HepG2 (cell line): ENCODE measurements at regions not wholly inside any gene's neighbourhood (a gene's known extent, or its start where the extent isn't known, plus 50 kb on each side); places are given as distances from the start of the nearest gene placed in this dataset.

Experiments used
- BRCA1 ChIP-seq: sonication (generic); formaldehyde crosslinking; IDR thresholded peaks from 2 replicates; pipeline ENCODE4 v1.4.0; 2020; ENCODE audit warnings: missing genetic modification reagents
- CENPT ChIP-seq: sonication (generic); formaldehyde crosslinking; IDR thresholded peaks from 2 replicates; pipeline ENCODE4 v1.8.0; 2022; ENCODE audit warnings: low read depth, mild to moderate bottlenecking, moderate library complexity, missing genetic modification reagents
- NFE2 ChIP-seq: sonication (generic); formaldehyde crosslinking; IDR thresholded peaks from 2 replicates; pipeline ENCODE4 v1.4.0; 2020; ENCODE audit warnings: missing genetic modification reagents
- PCBP1 ChIP-seq: fragments of 200-400 bp; formaldehyde crosslinking; IDR thresholded peaks from 2 replicates; pipeline ENCODE4 v1.6.1; 2017; ENCODE audit warnings: mild to moderate bottlenecking, low read depth, low read length, borderline replicate concordance
- SOX5 ChIP-seq: IDR thresholded peaks from 2 replicates; pipeline ENCODE4 v1.6.1; 2016; ENCODE audit warnings: borderline replicate concordance
- SRSF1 ChIP-seq: fragments of 200-400 bp; formaldehyde crosslinking; optimal IDR thresholded peaks from 2 replicates; pipeline ENCODE3; 2017; ENCODE audit warnings: mild to moderate bottlenecking, low read depth, low read length, moderate library complexity
- TIGD3 ChIP-seq: sonication (generic); formaldehyde crosslinking; IDR thresholded peaks from 2 replicates; pipeline ENCODE4 v1.5.1; 2020; ENCODE audit warnings: mild to moderate bottlenecking, missing genetic modification reagents, borderline replicate concordance
- ZBTB46 ChIP-seq: sonication (generic); formaldehyde crosslinking; IDR thresholded peaks from 2 replicates; pipeline ENCODE4 v1.4.0; 2020; ENCODE audit warnings: mild to moderate bottlenecking, missing genetic modification reagents, borderline replicate concordance
- ZMAT5 ChIP-seq: sonication (generic); formaldehyde crosslinking; IDR thresholded peaks from 2 replicates; pipeline ENCODE4 v1.5.0; 2020; ENCODE audit warnings: mild to moderate bottlenecking, low read depth, missing genetic modification reagents, borderline replicate concordance
- ZNF143 ChIP-seq: sonication (generic); formaldehyde crosslinking; IDR thresholded peaks from 2 replicates; pipeline ENCODE4 v1.4.0; 2020; ENCODE audit warnings: missing genetic modification reagents
- ZNF503 ChIP-seq: sonication (generic); formaldehyde crosslinking; IDR thresholded peaks from 2 replicates; pipeline ENCODE4 v1.4.0; 2020; ENCODE audit warnings: missing genetic modification reagents
- ZNF670 ChIP-seq: sonication (generic); formaldehyde crosslinking; IDR thresholded peaks from 2 replicates; pipeline ENCODE4 v1.8.0; 2022; ENCODE audit warnings: mild to moderate bottlenecking, missing genetic modification reagents, borderline replicate concordance

- TF ChIP-seq TIGD3 (CRISPR knock-in tag): no peak
- TF ChIP-seq SRSF1: no peak
- TF ChIP-seq ZNF670 (CRISPR knock-in tag): no peak
- no peak for TF ChIP-seq SOX5 (CRISPR knock-in tag)
- no peak for TF ChIP-seq NFE2
- TF ChIP-seq ZNF503 (CRISPR knock-in tag): no peak
- no peak for TF ChIP-seq BRCA1 (CRISPR knock-in tag)
- no peak for TF ChIP-seq CENPT
- no peak for TF ChIP-seq ZMAT5 (CRISPR knock-in tag)
- no peak for TF ChIP-seq ZNF143 (CRISPR knock-in tag)
- no peak for TF ChIP-seq PCBP1
- TF ChIP-seq ZBTB46: no peak
Measured at GRCh38 chr20:12815778-12816408, 192.9 kb upstream of the SPTLC3 start (continued).
